ENCODE measurements at regions not wholly inside any gene's neighbourhood (a gene's known extent, or its start where the extent isn't known, plus 50 kb on each side); places are given as distances from the start of the nearest gene placed in this dataset.
"Not testable (repeated sequence)": the region's sequence is repeated elsewhere in the genome, so short reads cannot be mapped to it uniquely, and the experiment has no call there.

DNA sequence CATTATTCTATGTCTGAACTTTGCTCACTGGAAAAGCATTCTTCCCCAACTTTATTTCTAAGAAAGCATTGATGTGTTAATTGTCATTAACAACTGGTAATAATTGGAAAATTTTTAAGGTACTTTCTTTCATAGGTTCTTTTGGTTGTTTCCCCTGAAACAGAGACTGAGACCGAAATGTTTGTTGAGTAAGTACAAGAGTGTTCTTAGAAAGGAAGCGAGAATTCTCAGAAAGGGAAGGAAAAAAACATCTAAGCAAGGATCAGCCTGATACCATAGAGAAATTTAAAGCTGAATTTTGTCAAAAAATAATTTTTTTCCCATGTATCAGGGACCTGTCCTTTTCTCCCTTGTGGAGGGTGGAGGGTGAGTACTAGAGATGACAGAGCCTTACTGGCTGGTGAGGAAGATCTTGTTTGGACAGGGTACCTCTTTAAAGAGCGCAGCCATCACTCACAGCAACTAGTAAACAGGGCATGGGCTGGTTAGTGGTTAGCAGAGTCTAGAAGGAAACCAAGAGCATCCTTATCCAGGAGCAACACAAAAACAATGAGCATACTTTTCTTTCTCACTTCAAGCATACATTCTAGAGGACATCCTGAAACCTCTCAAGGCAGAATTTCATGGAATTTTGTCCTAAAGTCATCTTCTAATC is 898.5 kb downstream of the DNAH5 start:
- DNase-seq (ENCODE audit: low spot score), result no peak

DNA sequence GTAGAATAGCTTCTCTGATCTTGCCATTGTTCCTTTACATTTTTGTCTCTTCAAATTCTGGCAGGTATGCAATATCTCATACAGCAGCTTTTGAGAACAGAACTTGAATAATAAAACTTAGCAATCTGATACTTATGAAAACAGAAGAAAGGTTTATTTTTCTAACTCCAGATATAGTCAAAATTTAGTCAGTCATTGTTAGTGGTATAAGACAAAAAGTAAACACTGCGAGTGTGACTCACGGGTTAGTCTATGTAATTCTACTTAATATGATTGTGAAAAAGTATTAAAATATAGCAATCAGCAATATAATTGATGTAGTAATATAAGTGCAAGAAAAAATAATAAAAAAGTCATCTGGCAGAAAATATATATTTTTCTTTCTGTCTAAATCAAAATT is 910.4 kb downstream of the DNAH5 start:
- no peak for DNase-seq (ENCODE audit: low spot score)

DNA sequence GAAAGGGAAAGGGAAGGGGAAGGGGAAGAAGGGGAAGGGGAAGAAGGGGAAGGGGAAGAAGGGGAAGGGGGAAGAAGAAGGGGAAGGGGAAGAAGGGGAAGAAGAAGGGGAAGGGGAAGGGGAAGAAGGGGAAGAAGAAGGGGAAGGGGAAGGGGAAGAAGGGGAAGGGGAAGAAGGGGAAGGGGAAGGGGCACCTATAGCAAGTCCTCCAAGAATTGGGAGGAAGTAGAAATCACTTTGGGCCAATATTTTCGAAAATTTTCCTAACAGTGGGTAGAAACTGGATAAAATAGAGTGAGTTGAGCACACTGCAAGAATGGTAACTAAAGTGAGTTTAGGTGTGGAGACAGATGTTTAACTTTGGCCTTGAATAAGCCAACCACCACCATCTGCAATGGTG is 915.3 kb downstream of the DNAH5 start:
- no peak for DNase-seq (ENCODE audit: low spot score)

DNA sequence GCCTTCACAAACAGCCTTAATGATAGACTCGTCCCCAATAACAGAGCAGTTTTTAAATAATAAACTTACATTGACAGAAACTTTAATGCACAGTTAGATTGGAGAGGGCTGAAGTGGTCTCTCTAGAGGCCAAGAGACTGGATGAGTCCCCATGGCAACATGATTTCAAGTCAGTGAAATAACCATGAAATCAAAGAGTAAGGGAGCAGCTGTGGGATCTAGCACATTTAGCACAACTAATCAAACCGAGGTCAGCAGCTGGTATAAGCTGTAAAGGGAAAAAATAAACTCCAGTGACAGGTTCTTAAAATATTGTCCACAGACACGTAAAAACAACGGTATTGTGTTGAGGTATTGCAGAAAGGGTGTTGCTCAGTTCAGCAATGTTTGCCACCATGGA is 916.6 kb downstream of the DNAH5 start:
- DNase-seq (ENCODE audit: low spot score), result no peak

DNA sequence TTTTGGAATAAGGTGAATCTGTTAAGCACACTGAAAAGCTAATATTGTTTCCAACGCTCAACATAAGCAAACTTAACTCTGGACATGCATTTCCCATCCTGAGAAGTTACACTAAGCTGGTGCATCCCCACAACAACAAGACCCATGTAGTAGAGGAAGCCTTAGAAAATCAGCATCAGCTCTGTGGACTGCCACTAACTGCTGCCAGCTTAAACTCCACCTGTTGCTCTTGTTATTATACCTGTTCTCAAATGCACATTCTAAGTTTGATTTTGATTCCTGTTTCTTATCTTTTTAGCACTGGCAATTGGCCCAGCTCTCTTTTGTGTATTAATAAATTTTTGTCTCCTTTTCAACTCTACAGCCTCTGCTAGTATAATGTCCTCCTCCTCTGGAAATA is 924.8 kb downstream of the DNAH5 start:
- DNase-seq (ENCODE audit: low spot score), result no peak

DNA sequence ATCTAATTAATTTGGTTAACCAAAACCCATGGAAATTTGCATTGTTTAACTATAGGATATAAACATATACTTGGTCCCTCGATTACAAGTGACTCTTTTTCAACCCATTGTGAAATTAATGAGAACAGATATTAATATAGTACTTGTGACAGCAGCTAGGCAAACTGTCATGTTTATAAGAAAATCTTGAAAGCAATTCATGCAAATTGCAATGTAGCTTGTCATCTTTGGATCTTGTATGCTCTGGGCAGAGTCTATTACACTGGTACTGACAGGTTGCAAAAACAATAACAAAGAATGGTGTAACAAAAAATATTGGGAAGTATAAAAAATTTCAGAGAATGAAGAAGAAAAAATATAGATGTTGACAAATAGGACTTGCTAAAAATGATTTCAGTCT is 941.0 kb downstream of the DNAH5 start:
- no peak for DNase-seq (ENCODE audit: low spot score)

DNA sequence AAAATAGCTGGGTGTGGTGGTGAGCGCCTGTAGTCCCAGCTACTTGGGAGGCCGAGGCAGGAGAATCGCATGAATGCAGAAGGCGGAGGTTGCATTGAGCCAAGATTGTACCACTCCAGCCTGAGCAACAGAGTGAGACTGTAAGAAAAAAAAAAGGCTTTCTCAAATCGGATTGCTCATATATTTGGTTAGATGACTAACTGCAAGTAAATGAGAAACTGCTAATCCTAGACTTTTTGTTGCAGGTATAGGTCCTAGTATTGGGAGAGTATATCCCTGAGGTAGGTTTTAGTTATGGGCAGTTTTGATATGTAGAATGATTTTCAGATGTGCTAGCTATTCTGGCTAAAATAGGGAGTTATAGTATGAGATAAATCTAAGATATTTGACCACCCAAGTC is 944.8 kb downstream of the DNAH5 start:
- DNase-seq (ENCODE audit: low spot score), result no peak

DNA sequence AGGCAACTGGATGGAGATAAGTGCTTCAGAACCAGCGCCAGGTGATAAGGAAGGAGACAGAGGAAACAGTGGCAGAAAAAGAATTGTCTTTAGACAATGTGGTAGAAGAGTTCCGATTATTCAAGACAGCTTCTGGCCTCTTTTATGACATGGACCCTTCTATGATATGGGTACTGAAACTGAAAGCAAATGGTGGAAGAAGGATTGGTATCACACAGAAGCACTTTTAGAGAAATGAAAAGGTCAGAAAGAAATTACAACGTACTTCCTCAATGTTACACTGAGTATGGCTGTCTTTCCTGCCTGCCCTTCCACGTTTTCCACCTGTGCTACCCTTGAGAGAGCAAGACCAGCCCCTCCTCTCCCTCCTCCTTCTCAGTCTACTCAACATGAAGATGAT is 959.3 kb downstream of the DNAH5 start:
- DNase-seq (ENCODE audit: low spot score), result no peak

DNA sequence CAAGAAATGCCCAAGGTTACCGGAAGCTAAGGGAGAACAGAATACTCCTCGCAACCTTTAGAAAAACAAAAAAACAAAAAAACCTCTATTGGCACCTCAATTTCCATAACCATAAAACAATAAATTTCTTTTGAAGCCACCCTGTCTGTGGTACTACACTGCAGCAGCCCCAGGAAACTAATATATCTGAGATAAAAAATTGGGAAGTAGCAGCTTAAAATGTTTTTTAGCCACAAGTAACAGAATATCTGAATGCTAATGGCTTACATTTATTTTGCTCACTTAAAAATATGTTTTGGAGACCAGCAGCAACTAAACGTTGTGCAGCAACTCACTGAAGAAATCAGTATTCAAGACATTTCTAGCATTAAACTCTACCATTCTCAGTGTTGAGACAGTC is 969.6 kb downstream of the DNAH5 start:
- no peak for DNase-seq (ENCODE audit: low spot score)

DNA sequence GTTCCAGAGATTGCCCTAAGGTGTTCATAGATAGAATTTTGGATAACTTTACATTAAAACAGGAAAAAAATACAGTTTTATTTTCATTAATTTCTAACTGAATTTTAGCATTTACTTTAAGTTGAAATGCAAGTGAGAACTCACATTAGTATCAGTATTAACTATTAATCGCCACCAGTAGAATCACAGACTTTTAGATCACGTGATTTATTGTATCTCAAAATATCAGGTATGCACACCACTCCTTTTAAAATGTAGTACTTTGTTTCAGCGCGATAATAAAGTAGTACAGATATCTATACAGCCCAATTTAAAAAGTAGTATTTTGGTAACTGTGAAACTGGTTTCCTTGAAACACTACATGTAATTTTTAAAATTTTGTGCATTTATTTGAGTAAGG is 978.7 kb downstream of the DNAH5 start:
- DNase-seq (ENCODE audit: low spot score), result no peak

DNA sequence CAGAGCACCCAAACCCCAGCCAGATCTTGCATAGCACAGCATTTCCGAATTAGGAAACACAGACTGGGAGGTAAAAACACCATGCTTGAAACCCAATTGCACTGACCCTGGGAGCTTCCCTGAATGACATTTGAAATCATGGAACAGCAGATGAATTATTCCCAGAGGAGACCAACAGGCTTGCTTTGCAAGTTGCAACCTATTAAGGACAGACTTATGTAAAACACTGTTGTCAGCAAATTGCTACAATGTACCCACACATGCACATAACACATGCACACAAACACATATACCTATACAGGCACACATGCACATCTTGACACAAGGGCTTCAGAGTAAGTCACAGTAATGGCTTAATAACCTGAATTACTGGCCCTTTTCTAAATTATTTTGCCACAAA is 984.8 kb downstream of the DNAH5 start:
- DNase-seq (ENCODE audit: low spot score), result no peak

DNA sequence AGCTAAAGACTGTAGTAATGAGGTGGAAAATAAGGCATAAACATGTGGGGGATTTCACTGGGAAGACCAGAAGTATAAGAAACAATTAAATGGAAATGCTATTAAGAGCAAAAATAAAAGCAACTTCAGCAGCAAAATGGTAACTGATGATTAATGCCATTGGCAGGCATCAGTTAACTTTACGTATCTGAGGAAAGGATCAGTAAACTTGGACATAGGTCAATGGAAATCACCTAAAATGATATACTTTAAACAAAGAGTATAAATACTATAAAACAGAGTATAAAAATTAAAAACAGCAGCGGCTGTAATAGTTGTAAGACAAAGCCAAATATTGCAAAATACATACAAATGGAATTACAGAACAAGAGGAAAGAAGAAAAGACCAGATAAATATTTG is 992.1 kb downstream of the DNAH5 start:
- DNase-seq (ENCODE audit: low spot score), result no peak

DNA sequence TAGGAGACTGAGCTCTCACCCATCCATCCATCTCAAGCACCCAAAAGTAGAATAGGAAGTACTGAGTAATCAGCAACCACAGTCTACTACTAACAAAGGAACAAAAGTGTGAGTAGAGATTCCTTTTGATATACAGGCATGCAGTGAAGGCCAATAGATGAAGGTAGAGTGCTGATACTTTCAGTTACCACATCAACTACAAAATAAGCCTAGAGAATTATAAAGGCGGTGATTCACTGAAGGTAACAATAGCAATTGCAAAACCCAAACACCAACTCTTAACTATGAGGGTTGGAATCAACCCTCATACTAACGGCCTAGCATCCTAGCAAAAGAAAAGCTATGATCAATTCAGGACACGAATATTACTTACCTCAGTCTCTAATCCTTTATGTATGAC is 992.6 kb downstream of the DNAH5 start:
- no peak for DNase-seq (ENCODE audit: low spot score)

DNA sequence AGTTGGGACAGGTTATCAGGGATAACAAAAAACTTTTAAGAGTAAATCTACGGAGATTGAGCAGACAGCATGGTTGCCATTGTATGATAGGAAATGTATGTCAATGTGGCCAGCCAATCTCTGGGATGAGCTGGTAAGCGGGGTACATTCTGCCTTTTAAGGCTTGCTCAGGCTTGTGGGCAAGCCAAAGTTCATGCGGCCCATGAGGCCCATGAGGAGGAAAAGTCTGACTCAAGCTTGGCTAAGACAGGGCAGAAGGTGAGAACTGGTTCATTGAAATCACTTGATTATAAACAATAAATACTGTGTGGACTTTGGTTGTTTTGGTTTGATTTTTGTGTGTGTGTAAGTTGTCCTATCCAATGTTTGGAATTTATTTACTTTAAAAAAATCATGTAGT is 997.1 kb downstream of the DNAH5 start:
- no peak for DNase-seq (ENCODE audit: low spot score)

DNA sequence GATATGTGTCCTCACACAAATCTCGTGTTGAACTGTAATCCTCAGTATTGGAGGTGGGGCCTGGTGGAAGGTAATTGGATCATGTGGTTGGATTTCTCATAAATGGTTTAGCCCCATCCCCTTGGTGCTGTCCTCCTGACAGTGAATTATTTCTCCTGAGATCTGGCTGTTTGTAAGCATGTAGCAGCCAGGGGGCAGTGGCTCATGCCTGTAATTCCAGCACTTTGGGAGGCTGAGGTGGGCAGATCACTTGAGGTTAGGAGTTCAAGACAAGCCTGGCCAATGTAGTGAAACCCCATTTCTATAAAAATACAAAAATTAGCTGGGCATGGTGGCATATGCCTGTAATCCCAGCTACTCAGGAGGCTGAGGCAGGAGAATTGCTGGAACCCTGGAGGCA is 999.0 kb downstream of the DNAH5 start:
- not testable (repeated sequence) for DNase-seq (ENCODE audit: low spot score)

DNA sequence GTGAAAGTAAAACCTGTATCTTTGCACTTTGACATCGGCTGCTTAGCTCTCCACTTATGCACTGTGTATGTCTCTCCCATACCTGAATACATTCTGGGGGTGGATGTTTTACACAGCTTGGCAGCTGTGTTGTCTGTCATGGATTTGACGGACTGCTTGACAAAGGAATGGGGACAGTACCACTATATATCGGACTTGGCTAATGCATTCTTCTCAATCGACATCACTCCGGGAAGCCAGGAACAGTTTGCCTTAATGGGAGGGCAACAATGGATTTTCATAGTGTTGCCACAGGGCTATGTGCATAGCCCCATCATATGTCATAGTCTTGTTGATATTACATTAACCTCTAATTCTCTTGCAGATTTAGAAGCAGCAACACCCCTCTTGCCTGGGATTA is 1008.3 kb downstream of the DNAH5 start:
- DNase-seq (ENCODE audit: low spot score), result no peak

DNA sequence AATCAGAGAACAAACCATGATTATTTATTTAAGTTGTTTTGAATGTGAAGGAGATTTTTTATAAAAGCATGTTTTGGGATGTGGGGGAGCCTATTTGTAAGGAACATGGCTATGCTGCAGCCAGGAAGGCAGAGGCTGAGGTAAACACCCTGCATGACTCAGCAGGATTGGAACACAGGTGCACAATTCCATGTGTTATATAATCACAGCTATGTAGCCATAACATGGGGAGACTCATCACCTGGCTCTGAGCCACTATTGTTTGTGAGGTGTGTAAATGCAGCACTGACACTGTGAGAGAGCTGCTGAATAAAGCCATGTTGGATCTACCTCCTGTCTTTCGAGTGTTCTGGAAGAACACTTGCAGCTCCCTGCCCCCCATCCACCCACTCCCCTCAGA is 1009.8 kb downstream of the DNAH5 start:
- DNase-seq (ENCODE audit: low spot score), result no peak

DNA sequence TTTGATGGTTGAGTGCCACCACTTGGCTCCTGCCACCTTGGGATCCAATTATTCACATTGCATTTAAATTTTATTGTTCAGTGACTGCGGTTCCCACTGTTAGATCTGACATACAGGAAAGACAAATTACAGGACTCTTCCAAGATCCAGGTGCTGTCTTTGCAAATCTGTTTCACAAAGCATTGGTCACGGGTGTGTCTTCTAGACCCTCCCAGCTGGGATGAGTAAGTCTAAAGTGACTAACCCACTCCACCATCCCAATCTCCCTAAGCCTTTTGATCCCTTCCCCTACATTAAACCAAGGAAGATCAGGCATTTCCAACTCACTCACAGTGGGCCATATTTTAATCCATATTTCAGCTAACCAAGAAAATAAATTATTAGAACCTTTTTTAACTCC is 1016.3 kb upstream of the CTNND2 start:
- no peak for DNase-seq (ENCODE audit: low spot score)

DNA sequence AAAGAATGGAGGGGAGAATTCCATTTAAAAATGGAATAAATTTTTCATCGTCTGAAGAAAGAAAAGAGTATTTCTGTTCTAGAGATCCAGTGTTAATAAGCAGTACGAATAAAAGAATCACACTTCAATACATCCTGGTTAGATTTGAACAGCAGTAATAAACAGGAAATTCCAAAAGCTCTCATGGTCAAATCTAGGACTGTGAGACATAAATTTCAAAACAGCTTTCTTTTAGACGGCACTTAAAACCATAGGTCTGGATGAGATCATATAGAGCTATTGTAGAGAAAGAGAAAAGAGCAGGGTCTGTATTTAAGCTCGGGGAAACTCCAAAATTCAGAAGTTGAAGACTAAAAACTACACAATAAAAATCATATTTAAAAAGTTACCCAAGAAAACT is 1006.9 kb upstream of the CTNND2 start:
- DNase-seq (ENCODE audit: low spot score), result no peak

DNA sequence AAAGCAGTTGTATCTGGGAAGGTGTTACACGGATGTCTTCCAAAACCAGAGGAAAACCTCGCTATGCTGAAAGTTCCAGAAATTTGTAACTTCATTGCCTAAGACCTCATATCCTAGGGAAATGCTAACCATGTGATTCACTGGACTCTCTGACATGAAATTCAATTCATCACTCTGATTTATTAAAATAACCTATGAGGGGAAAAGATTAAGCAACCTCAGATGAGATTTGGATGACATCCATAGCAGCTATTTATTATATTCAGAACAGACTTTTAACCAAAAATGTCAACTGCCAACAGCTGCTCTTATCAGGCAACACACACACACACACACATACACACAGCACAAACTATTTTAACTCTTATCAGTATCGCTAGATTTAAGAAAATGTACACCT is 1006.4 kb upstream of the CTNND2 start:
- DNase-seq (ENCODE audit: low spot score), result no peak

DNA sequence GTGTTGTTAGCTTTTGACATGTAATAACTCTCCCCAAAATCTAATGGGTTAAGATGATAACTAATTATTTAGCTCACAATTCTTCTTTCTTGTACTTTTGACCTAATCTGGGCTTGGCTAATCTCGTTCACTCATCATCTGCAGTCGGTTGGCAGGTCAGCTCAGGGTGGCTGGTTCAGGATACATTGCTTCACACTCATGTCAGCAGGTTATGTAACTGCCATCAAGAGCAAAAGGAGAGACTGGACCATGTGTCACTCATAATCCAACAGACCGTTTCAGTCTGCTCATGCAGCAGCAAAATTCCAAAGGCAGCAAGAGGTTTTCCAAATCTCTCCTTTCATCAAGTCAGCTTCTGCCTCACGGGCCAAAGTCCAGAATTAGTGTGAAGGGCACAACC is 998.4 kb upstream of the CTNND2 start:
- DNase-seq (ENCODE audit: low spot score), result no peak

DNA sequence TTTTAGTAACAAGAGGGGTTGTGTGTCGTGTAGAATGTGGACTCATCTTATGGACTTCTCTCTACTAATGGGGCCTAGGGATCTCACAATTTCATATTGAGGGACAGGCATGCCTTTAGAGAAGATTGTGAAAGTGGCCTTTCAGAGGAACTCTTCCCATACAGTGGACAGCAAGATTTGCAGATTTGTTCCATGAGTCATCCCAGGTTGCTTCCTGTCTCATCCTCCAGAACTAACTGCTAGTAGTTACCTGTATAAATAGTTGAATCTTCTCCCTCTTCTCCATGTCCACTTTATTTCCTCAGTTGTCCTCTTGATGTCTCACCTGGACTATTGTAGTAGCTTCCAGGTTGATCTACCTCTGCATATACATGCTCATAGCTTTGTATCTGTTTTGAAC is 997.5 kb upstream of the CTNND2 start:
- no peak for DNase-seq (ENCODE audit: low spot score)

DNA sequence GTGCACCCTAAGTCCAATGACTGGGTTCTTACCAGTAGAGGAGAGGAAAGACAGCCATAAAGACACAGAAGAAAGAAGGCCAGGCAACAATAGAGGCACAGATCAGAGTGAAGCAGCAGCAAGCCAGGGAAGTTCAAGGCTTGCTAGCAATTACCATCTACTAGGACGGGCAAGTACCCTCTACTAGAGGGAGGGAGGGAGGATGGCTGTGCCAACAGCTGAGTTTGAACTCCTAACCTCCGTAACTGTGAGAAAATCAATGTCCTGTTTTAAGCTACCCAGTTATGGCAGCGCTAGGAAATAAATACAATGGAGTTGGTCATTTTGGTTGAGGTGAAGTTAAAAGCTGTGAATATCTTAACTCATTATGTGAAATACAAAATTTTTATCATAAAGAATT is 991.8 kb upstream of the CTNND2 start:
- DNase-seq (ENCODE audit: low spot score), result no peak

DNA sequence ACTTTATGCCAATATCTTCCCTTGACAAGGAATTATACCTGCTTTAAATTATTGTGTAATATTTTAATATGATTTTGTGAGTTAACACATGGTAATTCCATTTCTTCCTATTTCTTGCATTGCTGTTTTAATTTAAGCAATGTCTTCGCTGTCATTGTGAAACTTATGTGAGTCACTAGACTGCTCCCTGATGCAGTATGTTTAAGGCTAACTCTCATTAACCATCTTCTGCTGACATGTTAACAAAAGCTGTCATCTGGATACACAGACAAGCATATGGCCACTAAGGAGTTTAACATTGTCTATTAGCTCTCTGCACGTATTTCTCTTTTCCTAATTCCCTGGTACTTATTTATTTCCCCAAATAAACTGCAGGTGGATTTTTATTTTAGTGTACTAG is 980.8 kb upstream of the CTNND2 start:
- DNase-seq (ENCODE audit: low spot score), result no peak

DNA sequence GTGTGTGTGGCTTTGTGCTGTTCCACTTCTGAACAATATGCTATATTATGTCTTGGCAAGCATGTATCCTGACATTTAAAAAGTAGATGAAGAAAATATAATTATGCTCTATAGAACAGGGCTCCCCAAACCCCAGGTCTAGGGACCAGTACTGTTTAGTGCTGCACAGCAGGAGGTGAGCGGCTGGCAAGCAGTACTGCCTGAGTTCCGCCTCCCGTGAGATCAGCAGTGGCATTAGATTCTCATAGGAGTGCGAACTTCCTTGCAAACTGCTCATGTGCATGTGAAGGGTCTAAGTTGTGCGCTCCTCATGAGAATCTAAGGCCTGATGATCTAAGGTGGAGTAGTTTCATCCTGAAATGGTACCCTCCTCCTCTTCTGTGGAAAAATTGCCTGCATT is 979.1 kb upstream of the CTNND2 start:
- no peak for DNase-seq (ENCODE audit: low spot score)
